ENCODE measurements at regions not wholly inside any gene's neighbourhood (a gene's known extent, or its start where the extent isn't known, plus 50 kb on each side); places are given as distances from the start of the nearest gene placed in this dataset.
"Not testable (repeated sequence)": the region's sequence is repeated elsewhere in the genome, so short reads cannot be mapped to it uniquely, and the experiment has no call there.

DNA sequence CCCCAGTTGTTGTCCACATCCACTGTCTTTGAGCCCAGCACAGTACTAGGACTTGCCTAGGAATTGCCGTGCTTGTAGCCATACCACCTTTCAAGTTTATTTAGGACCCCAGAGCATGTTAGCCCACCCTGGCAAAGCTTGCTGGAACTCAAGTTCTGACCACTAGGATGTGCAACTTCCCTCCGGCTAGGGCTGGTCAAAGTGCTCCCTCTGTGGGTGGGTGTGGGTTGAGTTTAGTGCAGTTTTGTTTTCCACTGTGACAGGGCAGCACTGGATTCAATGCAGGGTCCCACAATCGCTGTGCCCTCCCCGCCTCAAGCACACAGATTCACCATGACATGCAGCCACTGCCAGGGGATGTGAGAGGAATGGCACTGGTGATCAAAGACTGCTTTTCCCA lies 96.0 kb downstream of the RASGEF1B start:
- no peak for DNase-seq

- no peak for DNase-seq
Measured at GRCh38 chr4:81369886-81370285, 101.8 kb downstream of the RASGEF1B start.

GRCh38 chr4:81366779-81367178 lies 104.9 kb downstream of the RASGEF1B start:
- no peak for DNase-seq

DNA sequence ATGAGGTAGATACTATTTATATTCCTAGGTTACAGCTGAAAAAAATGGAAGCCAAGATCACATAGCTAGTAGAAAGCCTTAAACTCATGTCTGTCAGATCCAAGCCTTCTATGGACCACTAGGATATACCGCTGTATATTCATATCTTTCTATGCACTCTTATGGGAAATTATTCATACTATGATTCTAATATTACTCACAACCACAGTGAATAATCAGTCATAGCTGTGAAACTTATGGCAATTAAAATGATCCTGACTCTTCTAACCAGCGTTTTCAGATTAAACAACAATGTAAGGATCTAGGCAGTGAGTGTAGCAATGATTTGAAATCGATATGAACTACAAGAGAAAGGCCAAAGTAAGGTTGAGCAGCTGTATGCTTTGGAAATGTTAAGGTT lies 111.0 kb downstream of the RASGEF1B start:
- DNase-seq = no peak

- DNase-seq = no peak
Measured at GRCh38 chr4:81359207-81359606, 112.5 kb downstream of the RASGEF1B start.

GRCh38 chr4:81358154-81358553 lies 113.6 kb downstream of the RASGEF1B start:
- no peak for DNase-seq

DNA sequence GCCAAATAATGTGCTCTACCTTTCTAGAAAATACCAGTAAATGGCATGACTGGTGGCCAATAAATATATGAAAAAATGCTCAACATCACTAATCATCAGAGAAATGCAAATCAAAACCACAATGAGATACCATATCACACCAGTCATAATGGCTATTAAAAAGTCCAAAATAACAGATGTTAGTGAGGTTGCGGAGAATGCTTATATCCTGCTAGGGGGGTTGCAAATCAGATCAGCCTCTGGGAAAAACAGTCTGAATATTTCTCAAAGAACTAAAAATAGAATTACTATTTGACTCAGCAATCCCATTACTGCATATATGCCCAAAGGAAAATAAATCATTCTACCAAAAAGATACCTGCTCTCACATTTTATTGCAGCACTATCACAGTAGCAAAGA lies 115.1 kb downstream of the RASGEF1B start:
- DNase-seq = no peak

DNA sequence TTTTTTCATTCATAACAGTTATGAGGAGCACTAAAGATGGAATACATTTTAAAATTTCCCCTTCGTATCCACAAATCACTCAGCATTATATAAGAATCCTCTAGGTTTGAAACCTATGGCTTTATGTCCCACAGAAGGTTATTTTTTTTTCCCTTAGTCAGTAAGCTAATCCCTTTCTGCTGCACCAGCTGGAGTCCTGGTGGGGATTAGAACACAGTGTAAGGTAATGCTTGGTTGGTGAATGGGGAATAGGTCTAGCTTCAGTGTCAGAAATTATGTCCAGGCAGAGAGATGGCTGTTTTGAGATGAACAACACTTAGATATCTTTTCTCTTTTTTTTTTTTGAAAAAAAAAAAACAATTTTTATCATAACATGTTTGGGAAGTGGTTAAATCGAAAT lies 116.6 kb downstream of the RASGEF1B start:
- DNase-seq = no peak

DNA sequence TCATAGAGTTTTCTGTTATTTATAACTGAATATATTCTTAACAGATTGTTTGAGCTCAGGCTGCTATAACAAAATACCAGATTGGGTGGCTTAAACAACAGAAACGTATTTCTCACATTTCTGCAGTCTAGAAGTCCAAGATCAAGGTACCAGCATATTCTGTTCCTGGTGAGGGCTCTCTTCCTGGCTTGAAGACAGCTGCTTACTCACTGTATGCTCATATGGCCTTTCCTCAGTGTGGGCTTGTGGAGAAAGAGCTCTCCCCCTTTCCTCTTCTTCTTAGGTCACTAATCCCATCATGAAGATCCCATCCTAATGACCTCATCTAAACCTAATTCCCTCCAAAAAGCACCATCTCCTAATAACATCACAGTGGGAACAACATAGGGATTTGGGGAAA lies 117.8 kb downstream of the RASGEF1B start:
- DNase-seq = no peak

GRCh38 chr4:81352446-81352835 lies 119.3 kb downstream of the RASGEF1B start:
- DNase-seq = no peak

- DNase-seq = peak; percentile 58 to 68
Measured at GRCh38 chr4:81351654-81352445, 119.9 kb downstream of the RASGEF1B start.

DNA sequence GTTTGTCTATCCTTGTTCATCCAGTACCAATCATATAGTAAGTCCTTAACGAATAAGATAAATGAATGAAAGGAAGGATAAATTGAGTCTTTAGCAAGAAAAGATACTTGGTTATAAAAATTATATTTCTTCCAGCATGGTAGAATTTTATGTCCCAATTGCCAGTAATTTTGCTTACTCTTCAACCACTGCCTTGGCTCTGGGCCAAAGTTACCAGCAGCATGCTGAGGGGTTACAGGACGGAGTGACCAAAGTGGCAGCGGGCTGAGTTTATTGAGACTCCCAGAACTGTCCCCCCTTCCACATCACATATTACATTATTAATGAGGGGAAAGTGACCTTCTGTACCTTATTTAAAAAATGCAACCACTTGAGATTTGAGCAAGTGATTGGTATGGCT lies 121.7 kb downstream of the RASGEF1B start:
- DNase-seq = no peak

DNA sequence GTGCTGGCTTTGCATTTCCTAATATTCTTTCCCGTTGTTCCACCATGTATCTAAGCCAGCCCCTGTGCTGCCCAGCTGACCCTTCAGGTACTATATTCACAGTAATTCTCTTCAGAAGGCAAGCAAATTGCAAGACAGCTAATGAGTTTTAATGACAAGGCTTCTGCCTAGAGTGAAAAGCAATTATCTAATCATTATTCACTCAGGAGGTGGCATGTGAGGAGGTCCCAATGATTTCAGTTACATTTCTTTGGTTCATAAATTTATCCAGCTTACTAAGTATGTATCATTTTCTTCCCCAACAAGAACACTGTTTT lies 123.0 kb downstream of the RASGEF1B start:
- DNase-seq = no peak

GRCh38 chr4:81348086-81348777 lies 123.5 kb downstream of the RASGEF1B start:
- DNase-seq = no peak

DNA sequence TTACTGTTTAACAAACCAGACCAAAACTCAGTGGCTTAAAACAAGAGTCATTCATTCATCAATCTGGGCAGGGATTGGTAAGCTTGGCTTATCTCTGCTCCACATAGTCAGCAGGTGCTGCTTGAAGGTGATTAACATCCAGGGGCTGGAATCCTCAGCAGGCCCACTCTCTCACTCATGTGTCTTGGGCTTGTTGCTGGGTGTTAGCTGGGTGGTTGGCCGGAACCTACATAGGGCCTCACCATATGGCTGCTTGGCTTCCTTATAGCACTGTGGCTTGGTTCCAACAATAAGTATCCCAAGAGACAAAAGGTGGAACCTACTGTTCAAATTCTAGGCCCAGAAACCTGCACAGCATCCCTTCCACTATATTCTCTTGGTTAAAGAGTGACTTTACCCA lies 125.0 kb downstream of the RASGEF1B start:
- no peak for DNase-seq

- DNase-seq = no peak
Measured at GRCh38 chr4:81343536-81343935, 128.2 kb downstream of the RASGEF1B start.

DNA sequence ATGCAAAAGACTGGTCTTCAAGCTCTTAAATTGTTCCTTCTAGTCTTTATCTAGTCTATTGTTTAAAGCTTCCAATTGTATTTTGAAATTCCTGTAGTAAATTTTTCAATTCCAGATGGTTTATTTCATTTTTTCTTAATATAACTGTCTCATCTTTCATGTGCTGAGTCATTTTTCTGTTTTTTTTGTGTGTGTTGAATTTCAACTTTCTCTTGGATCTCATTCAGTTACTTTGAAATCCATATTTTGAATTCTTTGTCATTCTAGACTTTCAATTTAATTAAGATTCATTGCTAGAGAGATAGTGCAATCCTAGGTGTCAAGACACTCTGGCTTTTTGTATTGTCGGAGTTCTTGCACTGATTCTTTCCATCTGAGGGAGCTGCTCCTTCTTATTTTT lies 128.0 kb upstream of the PRKG2 start:
- DNase-seq = no peak

GRCh38 chr4:81337211-81337610 lies 122.2 kb upstream of the PRKG2 start:
- DNase-seq = no peak

GRCh38 chr4:81335122-81335912 lies 120.3 kb upstream of the PRKG2 start:
- no peak for DNase-seq

DNA sequence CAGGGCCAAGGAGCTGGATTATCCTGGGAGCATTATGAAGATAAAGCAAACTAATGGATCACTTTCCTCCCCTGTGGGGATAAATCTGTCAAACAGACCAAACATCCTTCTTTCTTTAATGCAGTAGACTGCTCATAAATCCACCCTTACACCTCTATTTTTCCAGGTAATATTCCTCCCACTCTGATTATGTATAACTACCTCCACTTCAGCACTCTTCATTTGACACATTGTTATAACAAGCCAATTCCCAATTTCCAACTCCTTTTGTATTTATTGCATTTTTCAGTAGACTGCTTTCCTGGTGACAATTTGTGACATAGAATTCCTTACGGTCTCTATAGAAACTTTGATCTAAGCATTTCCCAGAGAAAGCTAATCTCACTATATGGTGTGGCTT lies 115.0 kb upstream of the PRKG2 start:
- no peak for DNase-seq

GRCh38 chr4:81326581-81326980 lies 111.6 kb upstream of the PRKG2 start:
- no peak for DNase-seq

DNA sequence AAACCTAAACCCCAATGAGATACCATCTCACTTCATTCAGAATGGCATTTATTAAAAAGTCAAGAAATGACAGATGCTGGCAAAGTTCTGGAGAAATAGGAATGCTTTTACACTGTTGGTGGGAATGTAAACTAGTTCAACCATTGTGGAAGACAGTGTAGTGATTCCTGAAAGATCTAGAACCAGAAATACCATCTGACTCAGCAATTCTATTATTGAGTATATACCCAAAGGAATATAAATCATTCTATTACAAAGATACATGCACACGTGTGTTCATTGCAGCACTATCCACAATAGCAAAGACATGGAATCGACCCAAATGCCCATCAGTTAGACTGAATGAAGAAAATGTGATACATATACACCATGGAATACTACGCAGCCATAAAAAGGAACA lies 109.6 kb upstream of the PRKG2 start:
- DNase-seq = not testable (repeated sequence)

DNA sequence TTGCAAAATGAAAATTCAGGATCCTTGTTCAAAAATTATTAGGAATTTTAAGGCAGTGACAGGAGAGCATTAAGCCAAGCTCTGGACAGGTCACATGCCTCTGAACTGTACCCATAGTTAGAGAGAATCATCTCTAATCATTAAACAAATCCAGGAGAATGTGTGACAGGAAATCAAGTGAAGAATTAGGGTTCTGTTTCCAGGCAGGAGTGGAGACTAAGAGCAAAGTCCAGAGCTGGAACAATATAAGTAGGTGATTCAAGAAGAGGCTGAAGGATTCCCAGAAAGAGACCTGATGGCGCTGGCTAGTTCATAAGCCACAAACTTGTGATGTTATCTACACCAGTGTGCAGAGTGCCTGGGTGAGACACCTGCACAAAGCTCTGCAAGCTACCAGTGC lies 104.6 kb upstream of the PRKG2 start:
- no peak for DNase-seq
